Chondrocyte (in vitro differentiated cells): ENCODE measurements at regions not wholly inside any gene's neighbourhood (a gene's known extent, or its start where the extent isn't known, plus 50 kb on each side); places are given as distances from the start of the nearest gene placed in this dataset.
A peak's percentile ranks its signal among the peaks of the same experiment; 100 is the strongest.

Experiments
- DNase-seq: peaks from one replicate; pipeline ENCODE4 v3.0.0; 2021; ENCODE audit warnings: mixed read lengths, low spot score
- H3K27ac Mint-ChIP-seq: one replicate; pipeline ENCODE4 v1.8.0; 2021; ENCODE audit warnings: mild to moderate bottlenecking, moderate library complexity, mixed read lengths; ENCODE audit not compliant: unreplicated experiment
- H3K27me3 Mint-ChIP-seq: 2 replicates; pipeline ENCODE4 v1.8.0; 2021; ENCODE audit warnings: low read depth, mixed read lengths
- H3K36me3 Mint-ChIP-seq: 2 replicates; pipeline ENCODE4 v1.8.0; 2021; ENCODE audit warnings: low read depth, mixed read lengths
- H3K4me1 Mint-ChIP-seq: 2 replicates; pipeline ENCODE4 v1.8.0; 2021; ENCODE audit warnings: low read depth, mild to moderate bottlenecking, mixed read lengths
- H3K4me3 Mint-ChIP-seq: one replicate; pipeline ENCODE4 v1.8.0; 2021; ENCODE audit warnings: mild to moderate bottlenecking, moderate library complexity, mixed read lengths; ENCODE audit not compliant: unreplicated experiment
- H3K9me3 Mint-ChIP-seq: 2 replicates; pipeline ENCODE4 v1.8.0; 2021; ENCODE audit warnings: low read depth, mixed read lengths
- CTCF ChIP-seq: fragments of 200-600 bp; sonication (generic); IDR thresholded peaks from 2 replicates; pipeline ENCODE4 v1.5.0; 2021; ENCODE audit warnings: antibody characterized with exemption, mild to moderate bottlenecking, moderate library complexity

- H3K36me3 Mint-ChIP-seq = peaks cover 8% of the 10 kb centered on the region
- peak; percentile 52 for DNase-seq
- H3K4me1 Mint-ChIP-seq = peaks cover 18% of the 10 kb centered on the region
- H3K27me3 Mint-ChIP-seq = peaks cover 40% of the 10 kb centered on the region
- H3K4me3 Mint-ChIP-seq = no peak overlapping the region
- no peak for TF ChIP-seq CTCF
- no peak overlapping the region for H3K27ac Mint-ChIP-seq
- no peaks in the 10 kb centered on the region for H3K9me3 Mint-ChIP-seq
These were observed 284.3 kb downstream of the UACA start for GRCh38 chr15:70479056-70479455.

- Mint-ChIP-seq H3K9me3 (no peaks in the 10 kb centered on the region), H3K27me3 (peaks cover 36% of the 10 kb centered on the region), H3K27ac (no peak overlapping the region), H3K4me3 (no peak overlapping the region), H3K36me3 (peaks cover 8% of the 10 kb centered on the region), H3K4me1 (peaks cover 22% of the 10 kb centered on the region)
- peak; percentile 53 for DNase-seq
- no peak for TF ChIP-seq CTCF
These were observed 284.9 kb downstream of the UACA start for GRCh38 chr15:70478251-70478990.

- TF ChIP-seq CTCF = no peak
- Mint-ChIP-seq H3K4me1 (peaks cover 24% of the 10 kb centered on the region), H3K9me3 (no peaks in the 10 kb centered on the region), H3K36me3 (peaks cover 8% of the 10 kb centered on the region), H3K27me3 (peaks cover 35% of the 10 kb centered on the region), H3K27ac (no peak overlapping the region), H3K4me3 (no peak overlapping the region)
- peak; percentile 64 for DNase-seq
These were observed 285.6 kb downstream of the UACA start for GRCh38 chr15:70477750-70478250.

GRCh38 chr15:70476441-70476840, 286.9 kb downstream of the UACA start:
- Mint-ChIP-seq H3K27me3 (peaks cover 32% of the 10 kb centered on the region), H3K4me1 (peaks cover 24% of the 10 kb centered on the region), H3K9me3 (no peaks in the 10 kb centered on the region), H3K27ac (no peak overlapping the region), H3K4me3 (no peak overlapping the region), H3K36me3 (peaks cover 1% of the 10 kb centered on the region)
- DNase-seq = peak; percentile 85
- TF ChIP-seq CTCF = no peak

GRCh38 chr15:70475921-70476320, 287.4 kb downstream of the UACA start:
- Mint-ChIP-seq H3K27ac (no peak overlapping the region), H3K9me3 (no peaks in the 10 kb centered on the region), H3K36me3 (peaks cover 1% of the 10 kb centered on the region), H3K4me3 (no peak overlapping the region), H3K27me3 (peaks cover 36% of the 10 kb centered on the region), H3K4me1 (peaks cover 24% of the 10 kb centered on the region)
- no peak for TF ChIP-seq CTCF
- peak; percentile 42 for DNase-seq
